Transverse colon (tissue), 4 donors: ENCODE measurements at regions not wholly inside any gene's neighbourhood (a gene's known extent, or its start where the extent isn't known, plus 50 kb on each side); places are given as distances from the start of the nearest gene placed in this dataset.

Experiments
- DNase-seq: peaks from one replicate; pipeline ENCODE4 v3.0.0-alpha.2; 2019
- H3K27ac ChIP-seq, 4 donors: fragments of 200-600 bp; sonication (generic); 2 replicates each; pipeline ENCODE4 v1.5.1; 2016 to 2018; ENCODE audit warnings: inconsistent platforms in 4 of 4
- H3K27me3 ChIP-seq: fragments of 200-600 bp; sonication (generic); 2 replicates; pipeline ENCODE4 v1.5.1; 2017; ENCODE audit warnings: inconsistent platforms
- H3K36me3 ChIP-seq, 4 donors: fragments of 200-600 bp; sonication (generic); 2 replicates each; pipeline ENCODE4 v1.5.1; 2017 to 2019; ENCODE audit warnings: inconsistent platforms in 4 of 4
- H3K4me1 ChIP-seq, 4 donors: fragments of 200-600 bp; sonication (generic); 2 replicates each; pipeline ENCODE4 v1.5.1; 2017 to 2020; ENCODE audit warnings: inconsistent platforms in 4 of 4
- H3K4me3 ChIP-seq, 4 donors: fragments of 200-600 bp; sonication (generic); 1 replicate in 1 of 4; 2 replicates in 3 of 4; pipeline versions ENCODE4 v1.5.1 to v1.6.1; 2017 to 2019; ENCODE audit warnings: inconsistent platforms in 4 of 4
- H3K9me3 ChIP-seq, 2 donors: fragments of 200-600 bp; sonication (generic); 2 replicates each; pipeline ENCODE4 v1.5.1; 2017 to 2019; ENCODE audit warnings: inconsistent platforms in 2 of 2
- CTCF ChIP-seq, 5 experiments: fragments of 200-600 bp in 3 of 5; fragments of 450-650 bp in 2 of 5; sonication (generic) in 3 of 5; IDR thresholded peaks; 1 replicate in 2 of 5; 2 replicates in 3 of 5; pipeline ENCODE4 v1.5.1; 2016 to 2017; ENCODE audit warnings: antibody characterized with exemption in 5 of 5, inconsistent platforms in 3 of 5, mild to moderate bottlenecking in 2 of 5, moderate library complexity in 1 of 5
- EP300 ChIP-seq: sonication (generic); formaldehyde crosslinking; IDR thresholded peaks from one replicate; pipeline ENCODE4 v1.6.1; 2017; ENCODE audit warnings: antibody characterized with exemption, low read depth
- POLR2A ChIP-seq: fragments of 450-650 bp; IDR thresholded peaks from one replicate; pipeline ENCODE4 v1.6.1; 2016; ENCODE audit warnings: antibody characterized with exemption, mild to moderate bottlenecking, moderate library complexity
- POLR2AphosphoS5 ChIP-seq, 3 donors: sonication (generic); formaldehyde crosslinking; IDR thresholded peaks; one replicate each; pipeline ENCODE4 v1.6.1; 2016; ENCODE audit warnings: antibody characterized with exemption in 3 of 3
- WGBS, 2 donors: methylation state at CpG; one replicate each; pipeline ENCODE4 v1.1.5; 2018; ENCODE audit warnings: low coverage in 1 of 2; 5-methylcytosine and 5-hydroxymethylcytosine counted together
- in situ Hi-C, 4 donors: fragments of 200-750 bp; cut with MboI; loops; one replicate each; pipeline versions ENCODE4 v1.15.0 to v1.15.1; 2017; ENCODE audit warnings: low sequenced_read_pairs in 3 of 4, low pct_ligation_motif_present in 1 of 4, low pct_unique_long_range_greater_than_20kb in 1 of 4
- intact Hi-C: fragments of 100-400 bp; cut with DNase I; formaldehyde crosslinking; loops from one replicate; pipeline ENCODE4 v1.15.1; 2023; ENCODE audit warnings: low total_unique reads

DNA sequence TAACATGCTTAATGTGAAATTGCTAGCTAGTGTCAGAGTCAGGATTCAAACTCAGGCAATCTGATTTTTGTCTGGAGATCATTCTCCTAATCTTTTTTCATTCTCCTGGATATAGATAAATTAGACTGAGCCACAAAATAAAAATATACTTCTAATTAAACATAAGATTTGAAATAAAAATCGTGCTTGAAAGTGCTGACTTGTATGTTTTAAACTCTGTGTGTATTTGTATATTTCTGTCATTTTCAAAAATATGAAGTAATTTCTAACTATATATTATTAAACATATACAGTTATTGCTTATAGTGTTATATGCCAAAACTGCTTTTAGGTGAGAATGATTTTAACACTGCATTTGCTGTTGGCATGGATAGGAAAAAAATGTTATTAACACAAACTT is 239.4 kb downstream of the KCNJ2 start:
- H3K27ac ChIP-seq, result no peak overlapping the region
- in situ Hi-C loops, result no loop called here
- no peaks in the 10 kb centered on the region for H3K4me1 ChIP-seq
- H3K36me3 ChIP-seq, result no peaks in the 10 kb centered on the region
- intact Hi-C loops, result loop anchor here (10.0 kb wide), 1 partner anchor 1974 kb away; no protein-coding TSS in a partner anchor
- no peak for DNase-seq
- no peak for TF ChIP-seq EP300
- no peak for TF ChIP-seq POLR2A
- no peak for TF ChIP-seq POLR2AphosphoS5 (IDR thresholded peaks at IDR 0.05)
- TF ChIP-seq CTCF (IDR thresholded peaks at IDR 0.05), result no peak
- WGBS, 2 donors, result 72 to 79% methylated on average over 1 of the region's 1 CpG
- no peaks in the 10 kb centered on the region for H3K27me3 ChIP-seq
- H3K4me3 ChIP-seq, result no peak overlapping the region
- H3K9me3 ChIP-seq, result no peaks in the 10 kb centered on the region

GRCh38 chr17:70414300-70414699 is 245.0 kb downstream of the KCNJ2 start:
- in situ Hi-C loops, result no loop called here
- intact Hi-C loops, result no loop called here
- no peaks in the 10 kb centered on the region for H3K36me3 ChIP-seq

DNA sequence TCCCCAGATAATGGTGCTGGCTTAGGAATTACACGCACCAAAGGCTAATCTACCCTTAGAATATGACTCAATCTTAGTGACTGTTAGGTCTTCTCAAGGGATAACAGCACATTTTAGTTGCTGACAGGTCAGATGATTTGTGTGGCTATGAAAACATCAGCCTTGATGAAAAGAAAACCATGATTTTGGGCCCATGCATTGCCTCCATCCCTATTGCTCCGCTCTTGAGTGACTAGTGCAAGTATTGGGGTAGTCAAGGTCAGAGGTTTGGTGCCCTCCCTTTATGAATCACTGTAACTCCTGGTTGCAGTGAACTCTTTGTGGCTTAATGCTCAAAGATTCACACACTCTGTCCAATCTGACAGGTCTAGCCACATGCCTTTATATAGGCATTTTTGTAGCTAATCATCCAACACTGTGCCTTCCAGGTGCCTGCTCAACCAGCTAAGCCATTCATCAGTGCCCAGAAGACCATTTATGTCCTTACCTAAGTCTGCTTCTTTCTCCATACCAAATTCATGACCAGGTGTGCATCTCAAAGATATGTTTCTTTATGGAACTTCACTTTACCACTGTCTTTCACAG is 251.6 kb downstream of the KCNJ2 start:
- in situ Hi-C loops, result no loop called here
- Histone ChIP-seq H3K36me3 (no peaks in the 10 kb centered on the region), H3K9me3 (no peaks in the 10 kb centered on the region), H3K4me1 (no peaks in the 10 kb centered on the region), H3K4me3 (no peak overlapping the region), H3K27ac (no peak overlapping the region), H3K27me3 (no peaks in the 10 kb centered on the region)
- 93 to 100% methylated on average over 2 of the region's 2 CpGs for WGBS, 2 donors
- intact Hi-C loops, result no loop called here
- DNase-seq, result no peak
- TF ChIP-seq POLR2A, result no peak
- TF ChIP-seq EP300, result no peak
- no peak for TF ChIP-seq POLR2AphosphoS5 (IDR thresholded peaks at IDR 0.05)
- no peak for TF ChIP-seq CTCF (IDR thresholded peaks at IDR 0.05)

More at GRCh38 chr17:70414300-70414699, 245.0 kb downstream of the KCNJ2 start:
- H3K27me3 ChIP-seq, result no peaks in the 10 kb centered on the region
- no peak for DNase-seq
- 58 to 74% methylated on average over 3 of the region's 3 CpGs for WGBS, 2 donors
- H3K4me3 ChIP-seq, result no peak overlapping the region
- TF ChIP-seq CTCF (IDR thresholded peaks at IDR 0.05), result no peak
- no peak for TF ChIP-seq POLR2A
- TF ChIP-seq POLR2AphosphoS5 (IDR thresholded peaks at IDR 0.05), result no peak
- TF ChIP-seq EP300, result no peak
- H3K9me3 ChIP-seq, result no peaks in the 10 kb centered on the region
- no peak overlapping the region for H3K27ac ChIP-seq
- H3K4me1 ChIP-seq, result no peaks in the 10 kb centered on the region

DNA sequence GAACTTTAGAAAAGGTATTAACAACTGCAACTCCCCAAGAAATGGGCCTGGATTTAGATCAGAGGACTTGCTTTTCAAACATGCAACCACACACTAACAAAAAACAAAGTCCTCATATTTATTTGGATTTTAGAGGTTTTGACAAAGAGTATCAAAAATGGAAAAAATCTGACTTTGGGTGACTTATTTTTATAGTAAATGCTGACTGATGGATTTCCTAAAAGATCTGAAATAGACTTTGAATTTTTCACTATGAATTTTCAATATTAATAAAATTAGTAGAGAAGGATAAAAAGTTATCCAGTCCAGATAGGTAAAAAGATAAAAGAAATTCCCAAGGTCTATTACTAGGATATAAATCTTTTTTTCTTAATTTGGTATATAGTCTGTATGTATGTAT is 253.5 kb downstream of the KCNJ2 start:
- Histone ChIP-seq H3K4me3 (no peak overlapping the region), H3K9me3 (no peaks in the 10 kb centered on the region), H3K4me1 (no peaks in the 10 kb centered on the region), H3K27ac (no peak overlapping the region), H3K36me3 (no peaks in the 10 kb centered on the region), H3K27me3 (no peaks in the 10 kb centered on the region)
- intact Hi-C loops (no loop called here), in situ Hi-C loops (no loop called here)
- no peak for TF ChIP-seq EP300
- TF ChIP-seq CTCF (IDR thresholded peaks at IDR 0.05), result no peak
- TF ChIP-seq POLR2A, result no peak
- no peak for TF ChIP-seq POLR2AphosphoS5 (IDR thresholded peaks at IDR 0.05)
- DNase-seq, result no peak
